Neural cell (in vitro differentiated cells): ENCODE measurements at regions not wholly inside any gene's neighbourhood (a gene's known extent, or its start where the extent isn't known, plus 50 kb on each side); places are given as distances from the start of the nearest gene placed in this dataset.
"Not testable (repeated sequence)": the region's sequence is repeated elsewhere in the genome, so short reads cannot be mapped to it uniquely, and the experiment has no call there.

Experiments
- CTCF ChIP-seq: fragments of 450-650 bp; IDR thresholded peaks from 2 replicates; pipeline ENCODE4 v1.5.1; 2014; ENCODE audit warnings: antibody characterized with exemption, mild to moderate bottlenecking, moderate library complexity; ENCODE audit not compliant: poor library complexity, severe bottlenecking
- MXI1 ChIP-seq: fragments of 450-650 bp; conservative IDR thresholded peaks from 2 replicates; pipeline ENCODE4 v1.6.1; 2014; ENCODE audit warnings: antibody characterized with exemption, mild to moderate bottlenecking; ENCODE audit not compliant: poor library complexity, severe bottlenecking
- POLR2AphosphoS5 ChIP-seq: IDR thresholded peaks from 2 replicates; pipeline ENCODE4 v1.6.1; 2012

DNA sequence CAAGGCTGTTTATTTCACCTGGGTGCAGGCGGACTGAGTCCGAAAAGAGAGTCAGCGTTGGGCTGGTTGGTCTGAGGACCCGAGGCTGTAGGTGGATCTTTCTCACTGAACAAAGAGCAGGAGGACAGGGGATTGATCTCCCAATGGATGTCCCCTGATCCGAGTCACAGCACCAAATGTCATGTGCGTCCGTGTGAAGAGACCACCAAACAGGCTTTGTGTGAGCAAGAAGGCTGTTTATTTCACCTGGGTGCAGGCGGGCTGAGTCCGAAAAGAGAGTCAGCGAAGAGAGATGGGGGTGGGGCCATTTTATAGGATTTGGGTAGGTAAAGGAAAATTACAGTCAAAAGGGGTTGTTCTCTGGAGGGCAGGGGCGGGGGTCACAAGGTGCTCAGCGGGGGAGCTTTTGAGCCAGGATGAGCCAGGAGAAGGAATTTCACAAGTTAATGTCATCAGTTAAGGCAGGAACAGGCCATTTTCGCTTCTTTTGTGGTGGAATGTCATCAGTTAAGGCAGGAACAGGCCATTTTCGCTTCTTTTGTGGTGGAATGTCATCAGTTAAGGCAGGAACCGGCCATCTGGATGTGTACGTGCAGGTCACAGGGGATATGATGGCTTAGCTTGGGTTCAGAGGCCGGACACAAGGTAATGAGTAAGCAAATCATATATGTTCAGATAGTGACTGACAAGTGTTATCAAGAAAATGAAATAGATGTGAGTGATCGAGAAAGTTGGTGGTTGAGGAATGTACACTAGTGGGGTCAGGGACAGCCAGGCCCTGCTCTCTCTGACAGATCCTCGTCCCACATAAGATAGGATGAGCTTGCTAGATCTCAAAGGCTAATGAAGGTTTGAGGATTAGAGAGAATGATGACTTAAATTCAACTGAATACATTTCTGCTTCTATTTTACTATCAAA, 760.0 kb downstream of the KCNT2 start:
- TF ChIP-seq CTCF, MXI1, POLR2AphosphoS5: not testable (repeated sequence)
